GM04504 (cell line): ENCODE measurements at regions not wholly inside any gene's neighbourhood (a gene's known extent, or its start where the extent isn't known, plus 50 kb on each side); places are given as distances from the start of the nearest gene placed in this dataset.
"Not testable (repeated sequence)": the region's sequence is repeated elsewhere in the genome, so short reads cannot be mapped to it uniquely, and the experiment has no call there.

ENCODE experiments used
- DNase-seq: peaks from one replicate; pipeline ENCODE4 v3.0.0-alpha.2; 2012; ENCODE audit warnings: low read depth

- no peak for DNase-seq
Observed at GRCh38 chr18:52069201-52069600, 270.8 kb upstream of the DCC start.

- no peak for DNase-seq
Observed at GRCh38 chr18:52070291-52070756, 269.7 kb upstream of the DCC start.

- no peak for DNase-seq
Observed at GRCh38 chr18:52077251-52077983, 262.6 kb upstream of the DCC start.

- DNase-seq = no peak
Observed at GRCh38 chr18:52082246-52082645, 257.8 kb upstream of the DCC start.

- DNase-seq = no peak
Observed at GRCh38 chr18:52087140-52087539, 252.9 kb upstream of the DCC start.

- DNase-seq = no peak
Observed at GRCh38 chr18:52090005-52090404, 250.0 kb upstream of the DCC start.

- no peak for DNase-seq
Observed at GRCh38 chr18:52093171-52093570, 246.8 kb upstream of the DCC start.

- no peak for DNase-seq
Observed at GRCh38 chr18:52118684-52119083, 221.3 kb upstream of the DCC start.

GRCh38 chr18:52130624-52131301, 209.2 kb upstream of the DCC start:
- no peak for DNase-seq

- no peak for DNase-seq
Observed at GRCh38 chr18:52131845-52132244, 208.2 kb upstream of the DCC start.

- DNase-seq = no peak
Observed at GRCh38 chr18:52136532-52136931, 203.5 kb upstream of the DCC start.

- DNase-seq = no peak
Observed at GRCh38 chr18:52140986-52141385, 199.0 kb upstream of the DCC start.

- no peak for DNase-seq
Observed at GRCh38 chr18:52150050-52150449, 189.9 kb upstream of the DCC start.

GRCh38 chr18:52152036-52152435, 188.0 kb upstream of the DCC start:
- DNase-seq = no peak

- no peak for DNase-seq
Observed at GRCh38 chr18:52156166-52156565, 183.8 kb upstream of the DCC start.

- no peak for DNase-seq
Observed at GRCh38 chr18:52160636-52161035, 179.4 kb upstream of the DCC start.

GRCh38 chr18:52163478-52163877, 176.5 kb upstream of the DCC start:
- DNase-seq = no peak

- DNase-seq = not testable (repeated sequence)
Observed at GRCh38 chr18:52168131-52168530, 171.9 kb upstream of the DCC start.

- DNase-seq = no peak
Observed at GRCh38 chr18:52174220-52174619, 165.8 kb upstream of the DCC start.

- no peak for DNase-seq
Observed at GRCh38 chr18:52175406-52175805, 164.6 kb upstream of the DCC start.

- no peak for DNase-seq
Observed at GRCh38 chr18:52183107-52183506, 156.9 kb upstream of the DCC start.

GRCh38 chr18:52190195-52190594, 149.8 kb upstream of the DCC start:
- DNase-seq = no peak

GRCh38 chr18:52190631-52191030, 149.4 kb upstream of the DCC start:
- no peak for DNase-seq

- no peak for DNase-seq
Observed at GRCh38 chr18:52200406-52200805, 139.6 kb upstream of the DCC start.
